SK-N-SH (cell line): ENCODE measurements at regions not wholly inside any gene's neighbourhood (a gene's known extent, or its start where the extent isn't known, plus 50 kb on each side); places are given as distances from the start of the nearest gene placed in this dataset.

Source experiments
- CTCF ChIA-PET: fragments of 300-600, 350-600 bp; formaldehyde crosslinking; extraction: SDS; loops from one replicate; lab custom pipeline; 2021; lab: Yijun Ruan, JAX
- POLR2A ChIA-PET: fragments of 350-600 bp; sonication (Branson Sonifier 250); formaldehyde crosslinking; extraction: SDS; loops from one replicate; lab custom pipeline; 2020; ENCODE audit warnings: antibody characterized with exemption, inconsistent platforms; lab: Yijun Ruan, JAX
- DNase-seq: peaks from one replicate; pipeline ENCODE4 v3.0.0; 2012
- H2AFZ ChIP-seq: fragments of 200-600 bp; sonication (generic); 2 replicates; pipeline ENCODE4 v1.8.1; 2016; ENCODE audit warnings: antibody characterized with exemption, mild to moderate bottlenecking, low read depth
- H3F3A ChIP-seq: fragments of 200-600 bp; sonication (generic); replicated peaks from 2 replicates; pipeline ENCODE3; 2016; ENCODE audit warnings: antibody characterized with exemption, mild to moderate bottlenecking; ENCODE audit not compliant: insufficient read depth
- H3K27ac ChIP-seq, 2 experiments: fragments of 200-500 bp in 1 of 2; fragments of 200-600 bp in 1 of 2; sonication (Bioruptor generic) in 1 of 2; sonication (generic), shearing (Covaris generic) in 1 of 2; 2 replicates each; pipeline versions ENCODE4 v1.5.1 to v1.6.1; 2014 to 2016; ENCODE audit warnings: low read depth in 2 of 2, inconsistent platforms in 1 of 2, low read length in 1 of 2, mild to moderate bottlenecking in 1 of 2, mixed read lengths in 1 of 2
- H3K27me3 ChIP-seq: fragments of 200-600 bp; sonication (generic), shearing (Covaris generic); 2 replicates; pipeline ENCODE4 v1.6.1; 2016; ENCODE audit warnings: mixed run types; ENCODE audit not compliant: insufficient read depth
- H3K36me3 ChIP-seq, 2 experiments: fragments of 200-500 bp in 1 of 2; fragments of 200-600 bp in 1 of 2; sonication (Bioruptor generic) in 1 of 2; sonication (generic) in 1 of 2; replicated peaks in 1 of 2; 2 replicates each; pipeline versions ENCODE3 to v1.5.1; 2014 to 2016; ENCODE audit warnings: low read length in 1 of 2, mild to moderate bottlenecking in 1 of 2; ENCODE audit not compliant: insufficient read depth in 2 of 2, control insufficient read depth in 1 of 2
- H3K4me1 ChIP-seq, 2 experiments: fragments of 200-500 bp in 1 of 2; fragments of 200-600 bp in 1 of 2; sonication (Bioruptor generic) in 1 of 2; sonication (generic), shearing (Covaris generic) in 1 of 2; 2 replicates each; pipeline versions ENCODE4 v1.5.1 to v1.6.1; 2014 to 2016; ENCODE audit warnings: low read depth in 1 of 2, low read length in 1 of 2, mixed run types in 1 of 2; ENCODE audit not compliant: insufficient read depth in 2 of 2, control insufficient read depth in 1 of 2
- H3K4me2 ChIP-seq: fragments of 200-600 bp; sonication (generic), shearing (Covaris generic); 2 replicates; pipeline ENCODE4 v1.6.1; 2017; ENCODE audit warnings: mixed run types
- H3K4me3 ChIP-seq, 2 experiments: fragments of 200-500 bp in 1 of 2; fragments of 200-600 bp in 1 of 2; sonication (Bioruptor generic) in 1 of 2; sonication (generic), shearing (Covaris generic) in 1 of 2; 2 replicates each; pipeline versions ENCODE4 v1.5.1 to v1.8.1; 2014 to 2016; ENCODE audit warnings: low read depth in 2 of 2, inconsistent platforms in 1 of 2, low read length in 1 of 2, mild to moderate bottlenecking in 1 of 2, mixed read lengths in 1 of 2, moderate library complexity in 1 of 2
- H3K79me2 ChIP-seq: fragments of 200-600 bp; sonication (generic); 2 replicates; pipeline ENCODE4 v1.8.1; 2017; ENCODE audit warnings: mild to moderate bottlenecking; ENCODE audit not compliant: insufficient read depth
- H3K9ac ChIP-seq: fragments of 200-600 bp; sonication (generic); 2 replicates; pipeline ENCODE4 v1.6.1; 2017; ENCODE audit warnings: mixed run types
- H3K9me2 ChIP-seq: fragments of 200-600 bp; sonication (generic); 2 replicates; pipeline ENCODE4 v1.6.1; 2017; ENCODE audit warnings: mixed run types
- H3K9me3 ChIP-seq: fragments of 200-600 bp; sonication (generic); 2 replicates; pipeline ENCODE4 v1.6.1; 2017; ENCODE audit warnings: mixed run types, mild to moderate bottlenecking, moderate library complexity
- H4K20me1 ChIP-seq: fragments of 200-600 bp; sonication (generic); 2 replicates; pipeline ENCODE4 v1.6.1; 2017; ENCODE audit warnings: mild to moderate bottlenecking, mixed run types; ENCODE audit not compliant: insufficient read depth
- CTCF ChIP-seq: fragments of 200-600 bp; sonication (generic); IDR thresholded peaks from 2 replicates; pipeline ENCODE4 v1.6.1; 2017; ENCODE audit warnings: antibody characterized with exemption, mild to moderate bottlenecking, moderate library complexity
- EP300 ChIP-seq, 2 experiments: IDR thresholded peaks; 2 replicates each; pipeline versions ENCODE4 v1.4.0 to v1.6.1; 2012; ENCODE audit warnings: borderline replicate concordance in 1 of 2, low read depth in 1 of 2, low read length in 1 of 2
- EZH2phosphoT487 ChIP-seq: fragments of 200-600 bp; sonication (generic); IDR thresholded peaks from 2 replicates; pipeline ENCODE4 v1.6.1; 2017; ENCODE audit warnings: low read depth, mixed run types, mild to moderate bottlenecking, antibody characterized with exemption, moderate library complexity, borderline replicate concordance
- FOXJ3 ChIP-seq: sonication (generic); formaldehyde crosslinking; IDR thresholded peaks from 2 replicates; pipeline ENCODE4 v1.5.1; 2020; ENCODE audit warnings: mild to moderate bottlenecking, missing genetic modification reagents
- GABPA ChIP-seq: IDR thresholded peaks from 2 replicates; pipeline ENCODE4 v1.4.0; 2012; ENCODE audit warnings: low read depth, mild to moderate bottlenecking
- JUND ChIP-seq: IDR thresholded peaks from 2 replicates; pipeline ENCODE4 v1.4.0; 2012
- MEF2A ChIP-seq: IDR thresholded peaks from 2 replicates; pipeline ENCODE4 v1.4.0; 2012; ENCODE audit warnings: low read depth, borderline replicate concordance
- NFIC ChIP-seq: IDR thresholded peaks from 2 replicates; pipeline ENCODE4 v1.4.0; 2012; ENCODE audit warnings: borderline replicate concordance
- NRF1 ChIP-seq: IDR thresholded peaks from 2 replicates; pipeline ENCODE4 v1.6.1; 2012; ENCODE audit warnings: low read depth, mild to moderate bottlenecking, low read length
- PBX3 ChIP-seq: IDR thresholded peaks from 2 replicates; pipeline ENCODE4; 2012
- POLR2AphosphoS5 ChIP-seq: IDR thresholded peaks from 2 replicates; pipeline ENCODE4 v1.6.1; 2012; ENCODE audit warnings: low read depth, low read length
- REST ChIP-seq: IDR thresholded peaks from 2 replicates; pipeline ENCODE4 v1.6.1; 2012; ENCODE audit warnings: mild to moderate bottlenecking, low read depth, low read length, moderate library complexity
- RFX5 ChIP-seq: IDR thresholded peaks from 2 replicates; pipeline ENCODE4 v1.6.1; 2012; ENCODE audit warnings: mild to moderate bottlenecking, improper control_type of control experiment, low read length
- RXRA ChIP-seq: IDR thresholded peaks from 2 replicates; pipeline ENCODE4 v1.4.0; 2012; ENCODE audit warnings: low read depth, mild to moderate bottlenecking, borderline replicate concordance
- SIN3A ChIP-seq: IDR thresholded peaks from 2 replicates; pipeline ENCODE4 v1.6.1; 2012; ENCODE audit warnings: low read depth, mild to moderate bottlenecking, low read length, moderate library complexity, borderline replicate concordance
- USF1 ChIP-seq: IDR thresholded peaks from 2 replicates; pipeline ENCODE4 v1.4.0; 2012; ENCODE audit warnings: low read depth, borderline replicate concordance
- TF ChIP-seq, protein P1 (sequence below): IDR thresholded peaks from 2 replicates; pipeline ENCODE4 v1.4.0; 2012; ENCODE audit warnings: low read depth
- TF ChIP-seq, protein P2 (sequence below): IDR thresholded peaks from 2 replicates; pipeline ENCODE4 v1.4.0; 2012; ENCODE audit warnings: low read depth, borderline replicate concordance
- TF ChIP-seq, protein P3 (sequence below): fragments of 150-350 bp; IDR thresholded peaks from 2 replicates; pipeline ENCODE4 v1.6.1; 2017; ENCODE audit warnings: antibody characterized with exemption, low read length, low read depth, borderline replicate concordance
- TF ChIP-seq, protein P4 (sequence below): fragments of 150-350 bp; IDR thresholded peaks from 2 replicates; pipeline ENCODE4 v1.6.1; 2016; ENCODE audit warnings: mild to moderate bottlenecking, low read depth, low read length

GRCh38 chr20:40798066-40798465 lies 109.0 kb upstream of the MAFB start:
- POLR2A ChIA-PET, result no interaction called here
- Histone ChIP-seq H3K4me3 (no peak overlapping the region), H3K79me2 (no peaks in the 10 kb centered on the region), H3K36me3 (no peaks in the 10 kb centered on the region), H3K9me2 (no peaks in the 10 kb centered on the region), H3K4me2 (no peak overlapping the region), H3K27ac (no peak overlapping the region), H3F3A (no peaks in the 10 kb centered on the region), H3K27me3 (no peaks in the 10 kb centered on the region), H3K4me1 (no peaks in the 10 kb centered on the region), H2AFZ (no peak overlapping the region), H4K20me1 (no peaks in the 10 kb centered on the region), H3K9me3 (no peaks in the 10 kb centered on the region), H3K9ac (no peak overlapping the region)
- CTCF ChIA-PET, result interaction anchor here (0.8 to 5.8 kb wide), 26 partner anchors 9 to 170 kb away, joined by 3 to 76 read pairs (median 4); no protein-coding TSS in a partner anchor
- TF ChIP-seq PBX3, result no peak
- TF ChIP-seq, protein P1, sequence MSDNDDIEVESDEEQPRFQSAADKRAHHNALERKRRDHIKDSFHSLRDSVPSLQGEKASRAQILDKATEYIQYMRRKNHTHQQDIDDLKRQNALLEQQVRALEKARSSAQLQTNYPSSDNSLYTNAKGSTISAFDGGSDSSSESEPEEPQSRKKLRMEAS, result no peak
- TF ChIP-seq NRF1, result no peak
- no peak for TF ChIP-seq EP300 (IDR thresholded peaks at IDR 0.05; ENCODE audit: borderline replicate concordance in 1 of 2, low read depth in 1 of 2, low read length in 1 of 2)
- no peak for TF ChIP-seq EZH2phosphoT487
- TF ChIP-seq, protein P2, sequence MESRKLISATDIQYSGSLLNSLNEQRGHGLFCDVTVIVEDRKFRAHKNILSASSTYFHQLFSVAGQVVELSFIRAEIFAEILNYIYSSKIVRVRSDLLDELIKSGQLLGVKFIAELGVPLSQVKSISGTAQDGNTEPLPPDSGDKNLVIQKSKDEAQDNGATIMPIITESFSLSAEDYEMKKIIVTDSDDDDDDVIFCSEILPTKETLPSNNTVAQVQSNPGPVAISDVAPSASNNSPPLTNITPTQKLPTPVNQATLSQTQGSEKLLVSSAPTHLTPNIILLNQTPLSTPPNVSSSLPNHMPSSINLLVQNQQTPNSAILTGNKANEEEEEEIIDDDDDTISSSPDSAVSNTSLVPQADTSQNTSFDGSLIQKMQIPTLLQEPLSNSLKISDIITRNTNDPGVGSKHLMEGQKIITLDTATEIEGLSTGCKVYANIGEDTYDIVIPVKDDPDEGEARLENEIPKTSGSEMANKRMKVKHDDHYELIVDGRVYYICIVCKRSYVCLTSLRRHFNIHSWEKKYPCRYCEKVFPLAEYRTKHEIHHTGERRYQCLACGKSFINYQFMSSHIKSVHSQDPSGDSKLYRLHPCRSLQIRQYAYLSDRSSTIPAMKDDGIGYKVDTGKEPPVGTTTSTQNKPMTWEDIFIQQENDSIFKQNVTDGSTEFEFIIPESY, result no peak
- TF ChIP-seq CTCF, result no peak
- TF ChIP-seq, protein P3, sequence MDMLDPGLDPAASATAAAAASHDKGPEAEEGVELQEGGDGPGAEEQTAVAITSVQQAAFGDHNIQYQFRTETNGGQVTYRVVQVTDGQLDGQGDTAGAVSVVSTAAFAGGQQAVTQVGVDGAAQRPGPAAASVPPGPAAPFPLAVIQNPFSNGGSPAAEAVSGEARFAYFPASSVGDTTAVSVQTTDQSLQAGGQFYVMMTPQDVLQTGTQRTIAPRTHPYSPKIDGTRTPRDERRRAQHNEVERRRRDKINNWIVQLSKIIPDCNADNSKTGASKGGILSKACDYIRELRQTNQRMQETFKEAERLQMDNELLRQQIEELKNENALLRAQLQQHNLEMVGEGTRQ, result no peak
- TF ChIP-seq SIN3A, result no peak
- no peak for TF ChIP-seq USF1
- no peak for TF ChIP-seq RXRA
- no peak for TF ChIP-seq FOXJ3
- no peak for TF ChIP-seq JUND
- TF ChIP-seq, protein P4, sequence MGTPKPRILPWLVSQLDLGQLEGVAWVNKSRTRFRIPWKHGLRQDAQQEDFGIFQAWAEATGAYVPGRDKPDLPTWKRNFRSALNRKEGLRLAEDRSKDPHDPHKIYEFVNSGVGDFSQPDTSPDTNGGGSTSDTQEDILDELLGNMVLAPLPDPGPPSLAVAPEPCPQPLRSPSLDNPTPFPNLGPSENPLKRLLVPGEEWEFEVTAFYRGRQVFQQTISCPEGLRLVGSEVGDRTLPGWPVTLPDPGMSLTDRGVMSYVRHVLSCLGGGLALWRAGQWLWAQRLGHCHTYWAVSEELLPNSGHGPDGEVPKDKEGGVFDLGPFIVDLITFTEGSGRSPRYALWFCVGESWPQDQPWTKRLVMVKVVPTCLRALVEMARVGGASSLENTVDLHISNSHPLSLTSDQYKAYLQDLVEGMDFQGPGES, result no peak
- TF ChIP-seq REST, result no peak
- no peak for TF ChIP-seq POLR2AphosphoS5
- TF ChIP-seq MEF2A, result no peak
- no peak for TF ChIP-seq RFX5
- TF ChIP-seq NFIC, result no peak
- TF ChIP-seq GABPA, result no peak
- DNase-seq, result no peak
